HUDEP-2 (cell line): ENCODE measurements at regions not wholly inside any gene's neighbourhood (a gene's known extent, or its start where the extent isn't known, plus 50 kb on each side); places are given as distances from the start of the nearest gene placed in this dataset.
A peak's percentile ranks its signal among the peaks of the same experiment; 100 is the strongest.

Source experiments
- DNase-seq, 76 experiments: peaks; one replicate each; lab custom pipeline; 2025; ENCODE audit not compliant: unreplicated experiment in 76 of 76; lab: John Stamatoyannopoulos, UW

DNA sequence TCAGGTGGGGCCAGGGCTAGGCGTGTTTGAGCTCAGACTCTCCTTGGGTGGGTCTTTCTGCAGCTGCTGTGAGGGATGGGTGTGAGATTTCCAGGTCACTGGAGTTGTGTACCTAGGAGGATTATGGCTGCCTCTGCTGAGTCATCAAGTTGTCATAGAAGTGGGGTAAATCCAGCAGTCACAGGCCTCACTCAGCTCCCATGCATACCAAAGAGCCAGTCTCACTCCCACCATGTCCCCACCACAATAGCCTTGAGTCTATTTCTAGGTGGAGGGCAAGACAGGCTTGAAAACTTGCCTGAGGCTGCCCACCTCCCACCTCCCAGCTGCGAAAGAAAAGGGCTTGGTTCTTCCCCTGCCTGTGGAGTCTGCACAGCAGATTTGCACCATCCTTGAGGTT, 194.0 kb upstream of the PCDH17 start:
- DNase-seq: no peak

DNA sequence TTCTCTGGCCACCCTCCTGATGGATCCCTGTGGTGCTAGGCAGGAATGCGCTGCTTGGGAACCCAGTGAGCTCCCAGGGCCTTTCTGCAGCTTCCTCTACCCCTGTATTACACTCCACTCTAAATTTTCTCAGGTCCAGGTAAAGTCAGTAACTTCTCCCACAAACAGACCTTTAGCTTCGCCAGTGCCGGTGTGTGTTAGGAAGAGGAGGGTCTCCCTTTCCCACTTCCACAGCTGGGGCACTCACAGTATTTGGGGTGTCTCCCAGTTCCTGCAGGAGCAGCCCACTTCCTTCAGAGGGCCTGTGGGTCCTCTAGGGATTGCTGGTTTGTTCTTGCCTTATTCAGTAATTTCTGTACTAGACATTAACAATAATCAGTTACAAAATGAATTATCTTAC, 193.5 kb upstream of the PCDH17 start:
- no peak for DNase-seq

DNA sequence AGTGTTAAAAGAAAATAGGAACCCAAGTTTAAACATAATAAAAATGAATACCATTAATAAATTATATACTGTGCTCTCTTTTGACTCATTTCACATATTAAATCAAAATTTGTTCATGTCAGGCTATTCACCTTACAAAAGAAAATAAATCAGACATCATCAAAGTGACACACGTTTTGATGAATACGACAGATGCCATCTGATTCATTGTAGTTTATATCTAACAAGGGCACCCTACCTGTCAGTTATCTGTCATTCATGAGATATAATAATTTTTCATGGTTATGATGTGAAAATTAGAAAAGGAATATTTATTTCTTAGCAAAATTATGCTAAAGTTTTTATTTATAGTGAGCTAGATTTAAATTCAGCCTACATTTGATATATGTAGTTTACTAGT, 188.1 kb upstream of the PCDH17 start:
- no peak for DNase-seq

DNA sequence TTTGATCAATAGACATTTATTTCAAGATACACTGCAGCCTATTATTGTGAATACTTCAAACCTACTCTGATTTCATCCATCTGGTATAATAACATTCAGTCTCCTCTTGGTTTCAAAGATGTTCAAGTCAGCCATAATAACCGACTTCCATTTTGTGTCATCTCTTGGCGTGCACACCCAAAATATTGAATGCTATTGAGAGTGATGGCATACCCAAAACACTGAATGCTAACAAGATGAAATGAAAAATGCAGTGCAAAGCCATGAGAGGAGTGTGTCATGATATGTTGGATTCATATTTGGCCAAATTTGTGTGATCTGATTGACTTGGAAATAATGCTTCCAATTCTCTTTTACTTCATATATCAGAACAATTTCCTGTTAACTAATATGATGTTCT, 181.2 kb upstream of the PCDH17 start:
- no peak for DNase-seq

DNA sequence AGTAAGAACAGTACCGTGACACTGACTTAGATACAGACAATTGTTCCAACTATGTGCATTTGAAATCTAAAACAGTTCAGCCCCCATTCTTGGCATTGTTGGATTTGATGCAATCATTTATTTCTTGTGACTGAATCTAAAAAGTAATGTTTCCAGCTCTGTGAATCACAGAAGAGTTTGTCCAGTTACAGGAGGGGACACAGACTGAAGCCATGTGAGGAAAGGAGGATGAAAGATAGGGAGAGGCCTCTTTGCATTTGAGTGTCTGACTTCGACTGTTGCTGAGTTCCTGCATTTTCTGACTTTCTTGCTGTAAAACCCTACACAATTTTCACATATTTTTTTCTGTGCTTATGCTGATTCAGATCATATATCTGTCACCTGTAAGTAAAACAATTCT, 179.3 kb upstream of the PCDH17 start:
- DNase-seq: no peak

DNA sequence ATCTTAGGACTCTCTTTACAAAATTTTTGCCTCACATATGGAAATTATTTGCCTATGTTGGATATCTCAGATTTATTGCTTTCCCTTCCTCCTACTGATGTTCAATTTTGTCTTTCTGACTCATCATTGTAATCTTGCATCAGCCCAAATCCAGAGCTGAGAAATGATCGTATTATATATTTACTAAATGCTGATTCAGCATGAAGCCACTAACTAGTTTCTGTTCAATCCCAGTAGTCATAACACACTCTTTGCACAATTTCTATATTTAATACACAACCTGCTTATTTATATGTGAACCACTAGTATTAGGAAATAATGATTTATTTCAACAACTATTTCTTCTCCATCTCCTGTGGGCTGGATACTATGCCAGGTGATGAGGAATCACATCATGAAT, 161.1 kb upstream of the PCDH17 start:
- DNase-seq: no peak

DNA sequence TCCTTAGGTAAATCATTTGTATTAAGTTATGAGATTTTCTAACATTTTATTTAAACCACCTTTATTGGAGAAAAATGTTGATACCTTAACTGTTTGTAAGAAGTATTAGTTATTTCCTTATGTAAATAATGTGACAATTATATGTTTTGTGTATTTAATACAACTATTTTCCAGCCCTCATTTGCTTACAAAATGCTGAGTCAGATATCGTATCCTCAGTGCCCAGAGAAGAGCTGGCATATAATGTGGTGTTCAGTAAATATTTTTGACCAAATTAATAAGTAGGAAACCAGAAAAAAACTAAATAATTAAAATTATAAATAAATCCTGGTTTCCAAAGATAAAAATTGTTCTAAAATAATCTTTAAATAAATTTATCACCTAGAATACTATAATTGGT, 140.2 kb upstream of the PCDH17 start:
- DNase-seq: no peak

DNA sequence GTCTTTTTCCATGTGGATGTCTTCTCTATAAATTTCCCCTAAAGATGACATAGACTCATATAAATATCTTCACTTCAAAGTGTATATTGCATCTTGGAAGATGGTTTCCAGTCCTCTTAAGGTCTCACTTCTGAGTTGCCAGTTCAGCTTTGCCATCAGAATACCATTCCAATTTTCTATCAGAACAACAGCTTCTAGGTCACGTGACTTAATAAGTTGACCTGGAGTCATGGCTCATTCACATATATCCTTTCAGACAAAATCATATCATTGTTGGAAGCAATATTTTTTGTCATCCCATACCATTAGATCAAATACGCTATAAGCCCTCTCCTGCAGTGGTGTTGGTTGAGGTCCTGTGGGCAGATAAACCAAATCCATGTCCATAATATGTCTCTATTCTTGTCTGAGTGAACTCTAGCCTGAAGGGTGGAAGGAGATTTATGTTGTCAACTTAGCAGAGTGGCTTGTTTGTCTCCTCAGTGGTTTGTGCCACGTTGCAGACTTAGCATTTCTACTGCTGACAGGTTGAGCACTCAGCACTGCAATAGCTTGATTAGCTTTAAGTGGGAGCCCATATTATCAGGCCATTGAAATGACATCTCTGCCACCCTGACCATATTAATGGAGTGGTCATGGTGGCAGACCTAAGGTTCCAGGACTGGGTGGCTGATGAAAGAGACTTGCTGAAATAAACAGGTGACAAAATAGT, 123.6 kb upstream of the PCDH17 start:
- DNase-seq: no peak

DNA sequence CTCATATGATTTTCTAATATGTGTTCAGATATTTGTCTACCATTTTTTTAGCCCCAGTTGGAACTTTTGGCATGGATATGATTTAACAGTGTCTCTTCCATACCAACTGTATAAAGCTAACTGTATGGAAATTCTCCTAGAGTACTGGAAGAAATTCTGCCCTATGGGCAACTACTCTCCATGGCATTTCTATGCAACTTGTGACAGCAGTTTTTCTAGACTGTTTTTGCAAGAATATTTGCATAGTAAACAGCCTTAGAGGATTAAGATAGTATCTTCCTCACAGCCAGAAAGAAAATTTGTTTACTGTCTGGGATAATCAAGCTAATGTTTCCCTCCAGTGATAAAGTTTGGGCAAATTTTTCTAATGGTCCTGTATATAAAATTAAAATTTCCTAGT, 119.9 kb upstream of the PCDH17 start:
- no peak for DNase-seq

DNA sequence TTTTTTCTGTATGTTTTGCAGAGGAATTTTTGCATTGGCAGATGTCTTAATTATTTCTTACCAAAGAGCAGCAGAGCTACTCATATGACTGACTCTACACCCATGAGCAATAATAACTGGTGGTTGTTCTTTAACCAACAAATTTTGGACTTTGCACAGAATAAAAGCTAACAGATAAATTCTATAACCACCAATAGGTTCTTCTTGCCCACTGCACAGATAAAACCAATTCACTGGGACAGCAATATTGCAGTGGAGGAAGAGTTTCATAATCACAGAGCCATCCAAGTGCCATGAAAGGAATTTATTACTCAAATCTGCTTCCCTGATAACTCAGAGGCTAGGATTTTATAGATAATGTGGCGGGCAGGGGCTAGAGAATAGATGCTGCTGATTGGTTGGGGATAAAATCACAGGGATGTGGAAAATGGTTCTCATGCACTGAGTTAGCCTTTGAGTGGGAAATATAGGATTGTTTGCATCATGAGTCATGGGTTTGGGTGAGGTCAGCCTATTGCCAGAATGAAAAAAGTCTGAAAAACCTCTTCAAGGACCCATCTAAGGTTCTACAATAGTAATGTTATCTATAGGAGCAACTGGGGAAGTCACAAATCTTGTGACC, 104.3 kb upstream of the PCDH17 start:
- DNase-seq: no peak

DNA sequence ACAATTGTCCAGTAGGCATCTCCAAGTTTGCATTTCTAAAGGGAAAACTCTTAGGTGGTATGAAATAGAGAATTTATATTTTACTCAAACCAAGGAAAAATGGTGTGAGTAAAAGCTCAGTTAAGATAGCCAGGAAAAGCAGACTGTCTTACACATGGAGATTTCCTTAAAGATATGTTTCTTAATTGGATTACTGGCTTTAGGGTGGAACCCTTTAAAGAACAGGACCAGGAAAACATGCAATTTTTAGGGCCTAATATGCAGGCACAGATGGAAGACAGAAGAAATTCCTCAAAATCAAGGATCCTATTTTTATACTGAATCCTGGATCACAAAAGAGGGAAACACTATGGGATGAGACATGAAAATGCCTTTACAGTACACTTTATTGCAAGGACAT, 100.3 kb upstream of the PCDH17 start:
- DNase-seq: no peak

DNA sequence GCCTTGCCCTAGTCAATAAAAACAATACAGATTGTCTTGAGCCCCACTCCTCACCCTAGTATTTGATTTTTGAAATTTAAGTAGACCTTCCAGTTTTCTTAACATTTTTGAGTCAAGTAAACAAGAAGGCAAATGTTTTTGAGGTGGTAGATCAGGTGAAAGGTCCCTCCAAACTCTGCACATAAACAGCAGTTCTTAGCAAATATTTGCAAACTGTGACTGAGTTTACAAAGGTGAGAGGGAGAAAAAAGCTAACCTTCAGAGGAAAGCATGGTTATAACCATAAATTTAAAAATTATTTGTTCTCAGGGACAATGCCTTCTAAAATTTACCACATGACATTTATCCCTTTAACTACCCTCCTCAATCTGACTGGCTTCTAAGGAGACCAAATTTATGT, 84.6 kb upstream of the PCDH17 start:
- DNase-seq: no peak

DNA sequence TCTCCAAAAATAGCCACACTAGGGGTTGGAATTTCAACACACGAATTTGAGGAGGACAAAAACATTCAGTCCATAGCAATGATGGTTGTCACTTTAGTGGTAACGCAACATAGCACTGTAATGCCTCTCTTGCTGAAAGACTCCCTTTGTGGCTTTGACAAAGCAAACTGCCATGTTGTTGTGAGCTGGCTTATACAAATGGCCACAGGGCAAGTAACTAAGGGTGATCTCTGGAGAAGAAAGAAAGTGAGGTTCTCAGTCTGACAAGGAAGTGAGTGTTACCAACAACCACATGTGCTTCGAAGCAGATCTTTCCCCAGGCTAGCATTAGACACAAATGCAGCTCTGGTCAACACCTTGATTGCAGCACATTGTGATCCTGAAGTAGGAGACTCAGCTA, 79.1 kb upstream of the PCDH17 start:
- DNase-seq: no peak

DNA sequence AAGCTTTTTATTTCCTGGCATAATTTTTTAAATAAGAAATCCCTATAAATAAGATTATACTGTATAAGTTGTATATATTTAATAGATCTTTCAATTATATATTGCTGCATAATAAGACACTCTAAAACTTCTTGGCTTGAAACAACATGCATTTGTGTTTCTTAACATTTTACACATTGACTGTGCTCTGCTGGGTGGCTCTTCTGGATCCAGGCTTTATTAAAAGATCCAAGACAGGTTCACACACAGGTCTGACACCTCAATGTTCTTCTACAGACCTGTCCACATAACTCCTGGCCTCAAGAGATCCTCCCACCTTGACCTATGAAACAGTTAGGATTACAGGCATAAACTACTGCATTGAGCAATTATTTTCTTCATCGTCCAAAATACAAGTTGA, 77.6 kb upstream of the PCDH17 start:
- no peak for DNase-seq

DNA sequence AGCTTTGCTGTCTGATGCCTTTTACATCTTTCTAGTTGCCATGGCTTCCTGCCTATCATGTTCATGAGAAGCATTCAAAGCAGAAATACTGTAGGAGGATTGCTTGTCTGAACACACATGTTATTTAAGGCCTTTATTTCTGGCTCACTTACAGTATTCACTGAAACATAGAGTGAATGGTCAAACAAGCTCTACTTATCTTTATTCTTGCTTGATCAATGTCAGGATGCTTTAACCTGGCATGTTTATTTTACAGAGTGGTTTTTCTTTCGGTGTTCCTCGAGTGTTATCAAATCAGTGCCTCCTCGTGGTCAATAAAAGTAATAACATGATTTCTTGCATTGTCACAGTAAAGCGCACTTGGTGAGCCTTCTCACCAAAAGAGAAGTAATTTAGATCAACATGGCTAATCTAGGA, 73.5 kb upstream of the PCDH17 start:
- peak in 2 of 76 experiments; percentile 5 to 16 for DNase-seq

DNA sequence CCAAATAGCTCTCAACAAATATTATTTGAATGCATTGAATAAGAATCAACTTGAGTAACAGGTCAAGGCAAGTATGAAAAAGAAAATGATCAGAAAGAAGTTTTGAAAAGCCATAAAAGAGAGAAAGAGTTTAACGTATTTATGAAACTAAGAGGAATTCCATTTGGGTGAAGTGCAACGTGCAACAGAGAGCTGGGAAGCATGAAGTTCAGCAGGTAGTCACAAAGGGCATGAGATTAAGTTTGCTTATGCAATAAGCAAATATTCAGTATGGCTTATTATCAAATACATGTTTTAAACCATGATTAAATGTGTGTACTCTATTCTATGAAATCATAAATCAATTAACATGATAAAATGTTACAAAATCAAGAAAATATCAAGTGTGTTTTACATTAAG, 62.7 kb upstream of the PCDH17 start:
- no peak for DNase-seq

DNA sequence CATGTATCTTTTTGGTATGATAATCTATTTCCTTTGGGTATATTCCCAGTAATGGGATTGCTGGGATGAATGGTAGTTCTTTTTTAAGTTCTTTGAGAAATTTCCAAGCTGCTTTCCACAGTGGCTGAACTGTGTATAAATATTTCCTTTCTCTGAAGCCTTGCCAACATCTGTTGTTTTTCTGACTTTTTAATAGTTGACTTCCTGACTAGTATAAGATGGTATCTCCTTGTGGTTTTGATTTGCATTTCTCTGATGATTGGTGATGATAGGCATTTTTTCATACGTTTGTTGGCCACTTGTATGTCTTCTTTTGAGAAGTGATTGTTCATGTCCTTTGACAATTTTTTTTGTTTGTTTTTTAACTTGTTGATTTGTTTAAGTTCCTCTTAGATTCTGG, 61.6 kb upstream of the PCDH17 start:
- no peak for DNase-seq
